Stimulated activated CD8-positive, alpha-beta memory T cell treated with anti-CD3 and anti-CD28 coated beads, Interleukin-7, amount 100 ng/mL, for 48 hours (primary cell): ENCODE measurements at regions not wholly inside any gene's neighbourhood (a gene's known extent, or its start where the extent isn't known, plus 50 kb on each side); places are given as distances from the start of the nearest gene placed in this dataset.

Experiments
- DNase-seq, 2 donors: peaks; one replicate each; pipeline ENCODE4 v3.0.0-alpha.2; 2020; ENCODE audit warnings: low read depth in 1 of 2; ENCODE audit errors: extremely low read depth in 1 of 2

DNA sequence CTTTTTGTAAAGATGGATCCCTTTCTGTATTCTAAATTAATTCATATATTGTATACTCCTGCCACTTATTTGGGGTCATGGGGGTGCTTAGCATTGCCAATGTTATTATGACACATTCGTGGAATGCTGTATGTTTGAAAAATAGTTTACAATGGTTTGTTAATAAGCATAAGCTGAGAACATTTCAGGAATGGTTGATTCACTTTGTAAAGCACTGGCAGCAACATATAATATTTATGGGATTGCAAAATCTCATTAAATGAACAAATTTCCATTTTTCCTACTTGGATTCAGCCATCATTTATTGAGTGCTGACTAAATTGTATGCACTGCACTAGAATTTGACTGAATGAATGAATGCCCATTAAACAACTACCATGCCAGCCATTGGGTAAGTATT lies 215.2 kb upstream of the KLF4 start:
- no peak for DNase-seq

DNA sequence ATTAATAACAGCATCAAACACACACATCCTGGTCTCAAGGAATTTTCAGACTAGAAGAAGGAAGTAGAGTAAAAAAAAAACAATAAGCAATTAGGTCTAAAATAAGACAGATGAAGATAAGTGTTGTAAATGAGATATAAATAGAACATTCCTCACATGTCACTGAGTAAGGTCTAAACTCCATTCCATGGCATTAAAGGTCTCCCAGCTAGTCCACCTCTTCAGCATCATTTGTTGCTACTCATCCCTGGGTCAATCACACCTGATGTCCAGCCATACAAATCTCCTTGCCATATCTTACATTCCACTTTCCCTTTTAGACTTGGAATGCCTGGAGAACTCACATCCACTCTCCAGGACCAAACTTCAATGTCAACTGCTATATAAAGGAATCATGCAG lies 214.1 kb upstream of the KLF4 start:
- no peak for DNase-seq

DNA sequence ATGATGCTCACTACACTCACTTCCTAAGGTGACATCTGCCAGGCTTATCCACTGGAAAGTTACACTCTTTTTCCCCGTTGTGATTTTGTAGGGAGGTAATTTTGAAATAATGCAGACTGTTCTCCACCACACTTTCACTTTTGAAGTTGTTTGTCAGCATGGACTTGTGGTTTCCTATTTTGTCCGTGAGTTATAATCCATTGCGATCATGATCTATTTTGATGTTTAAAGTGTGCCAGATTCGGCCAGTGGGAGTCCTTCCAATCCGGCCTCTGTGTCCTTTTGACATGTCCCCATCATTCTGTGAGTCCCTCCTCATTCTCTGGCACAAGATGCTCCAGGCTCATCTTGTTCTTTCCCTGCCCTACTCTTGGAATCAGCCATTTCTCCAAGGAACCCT lies 211.3 kb upstream of the KLF4 start:
- no peak for DNase-seq

DNA sequence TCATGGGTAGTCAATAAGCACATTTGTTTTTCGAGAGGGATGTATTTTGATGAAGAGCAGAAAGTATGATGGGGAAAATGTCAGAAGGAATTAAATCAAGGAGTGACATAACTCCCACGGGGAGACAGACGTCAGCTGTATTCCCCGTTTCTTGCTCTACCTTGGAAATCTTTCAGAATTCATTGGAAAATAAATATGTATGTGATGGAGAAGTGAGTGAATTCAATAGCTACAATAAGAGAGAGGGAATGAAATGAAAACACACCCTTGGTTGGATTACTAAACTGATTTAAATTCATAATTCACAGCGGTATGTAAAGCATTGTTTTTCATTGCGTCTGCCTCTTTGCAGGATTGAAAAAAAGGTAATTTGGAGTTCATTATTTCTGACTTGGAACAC lies 209.7 kb upstream of the KLF4 start:
- no peak for DNase-seq

DNA sequence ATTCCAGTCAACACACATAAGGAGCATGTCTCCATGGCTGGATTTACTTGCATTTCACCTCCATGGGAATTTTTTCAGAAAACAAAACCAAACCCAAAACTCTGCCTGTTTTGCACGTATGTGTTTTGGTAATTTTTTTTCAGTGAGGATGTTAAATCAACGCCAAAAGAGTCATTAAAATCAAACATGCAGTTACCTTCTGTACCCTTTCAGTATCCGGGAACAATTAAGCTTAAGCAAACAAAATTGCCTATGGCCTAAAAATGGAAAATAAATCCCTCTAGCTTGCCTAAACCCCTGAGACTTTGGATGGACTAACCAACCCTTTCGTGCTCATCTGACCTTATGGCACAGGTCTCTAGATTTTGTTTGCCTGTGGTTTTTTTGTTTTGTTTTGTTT lies 209.2 kb upstream of the KLF4 start:
- DNase-seq = no peak

DNA sequence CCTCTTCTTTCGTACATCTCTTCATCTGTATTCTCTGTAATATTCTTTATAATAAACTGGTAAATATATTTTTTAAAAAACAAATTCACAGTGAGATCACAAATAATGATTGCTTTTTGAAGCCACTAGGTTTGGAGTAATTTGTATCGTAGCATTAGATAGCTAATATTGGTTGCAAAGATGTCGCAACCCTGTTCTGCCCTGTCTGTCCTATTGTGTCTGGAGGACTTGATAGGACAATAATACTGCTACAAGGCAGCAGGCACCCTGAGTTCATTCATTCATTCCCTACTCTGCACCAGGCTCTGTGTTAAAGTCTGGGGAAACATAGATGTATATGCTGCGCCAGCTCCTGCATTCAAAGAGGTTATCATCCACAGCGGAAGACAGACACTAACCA lies 206.7 kb upstream of the KLF4 start:
- no peak for DNase-seq

DNA sequence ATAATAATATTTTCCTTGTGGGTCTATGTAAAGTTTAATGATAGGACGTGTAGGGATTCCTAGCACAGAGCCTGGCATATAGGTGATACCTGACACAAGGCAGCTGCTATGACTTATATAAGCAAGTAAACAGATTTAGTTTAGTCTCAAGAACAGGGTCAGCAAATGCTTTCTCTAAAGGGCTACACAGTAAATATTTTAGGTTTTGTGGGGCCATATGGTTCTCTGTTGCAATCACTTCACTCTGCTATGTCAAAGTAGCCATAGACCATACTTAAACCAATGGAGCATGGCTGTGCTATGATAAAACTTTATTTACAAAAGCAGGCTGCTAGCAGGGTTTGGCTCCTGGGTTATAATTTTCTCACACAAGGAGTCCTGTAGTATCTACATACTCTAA lies 204.8 kb upstream of the KLF4 start:
- DNase-seq = no peak

DNA sequence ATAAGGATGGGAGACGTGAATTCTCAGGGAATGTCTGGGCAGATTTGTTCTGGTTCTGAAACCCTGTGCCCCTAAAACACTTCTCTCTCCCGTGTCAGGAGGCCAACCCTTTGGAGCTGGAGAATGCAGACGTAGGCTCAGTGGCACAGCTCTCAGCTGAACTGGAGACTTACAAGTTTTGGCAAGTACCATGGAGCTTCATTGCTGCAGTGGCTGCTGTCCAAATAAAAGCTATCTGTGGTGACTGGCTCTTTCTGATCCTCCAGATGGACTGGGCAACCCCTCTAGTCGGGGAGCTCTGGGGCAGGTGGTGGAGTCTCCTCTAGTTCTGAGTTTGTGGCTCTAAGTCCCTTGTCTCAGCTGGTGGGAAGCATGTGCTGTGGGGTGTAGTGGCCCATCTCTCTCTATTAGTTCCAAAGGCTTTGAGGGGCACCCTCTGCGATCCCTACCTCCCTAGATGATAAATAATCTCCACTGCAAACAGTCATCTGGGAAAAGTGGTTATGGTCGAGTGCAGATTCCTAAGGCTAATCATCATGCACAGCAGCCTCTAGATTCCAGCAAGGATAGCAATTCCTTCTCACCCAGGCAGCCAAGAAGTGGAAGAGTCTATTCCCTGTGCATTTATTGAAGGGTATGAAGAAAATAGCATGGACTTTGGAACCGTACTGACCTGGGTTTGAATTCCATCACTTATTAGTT lies 204.2 kb upstream of the KLF4 start:
- DNase-seq = no peak

GRCh38 chr9:107691664-107692063 lies 202.1 kb upstream of the KLF4 start:
- no peak for DNase-seq

DNA sequence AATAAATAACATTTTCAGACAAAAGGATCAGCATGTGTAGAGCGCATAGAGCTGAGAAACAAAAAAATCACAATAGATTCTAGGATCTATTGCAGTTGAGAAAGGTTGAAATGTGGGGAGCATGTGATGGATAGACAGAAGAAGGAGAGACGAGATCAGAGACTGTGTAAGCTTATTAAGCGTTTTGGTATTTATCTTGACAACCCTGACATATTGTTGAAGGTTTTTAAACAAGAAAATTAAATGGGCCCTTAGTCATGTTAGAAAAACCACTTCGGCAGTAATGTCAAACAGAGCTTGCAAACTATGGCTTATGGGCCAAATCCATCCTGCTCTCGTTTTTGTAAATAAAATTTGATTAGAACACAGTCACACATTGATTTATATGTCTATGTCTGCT lies 200.5 kb upstream of the KLF4 start:
- no peak for DNase-seq

DNA sequence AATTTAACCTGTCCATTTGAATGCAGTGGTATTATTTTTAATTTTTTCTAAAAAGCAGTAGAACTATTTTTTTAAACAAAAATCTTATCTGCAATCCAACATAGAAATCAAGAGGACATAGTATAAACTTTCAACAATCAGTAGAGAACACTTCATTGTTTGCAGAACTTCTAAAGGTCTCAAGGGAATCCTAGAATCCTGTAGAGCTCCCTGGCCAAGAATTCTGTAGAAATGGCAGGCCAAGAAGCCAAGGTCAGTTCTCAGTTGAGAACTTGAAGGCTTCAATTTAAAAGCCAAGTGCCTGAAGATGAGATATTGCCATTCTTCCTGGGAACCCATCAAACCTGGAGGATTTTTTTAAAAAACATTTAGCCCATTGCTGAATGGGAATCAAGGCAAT lies 199.2 kb upstream of the KLF4 start:
- DNase-seq = no peak

DNA sequence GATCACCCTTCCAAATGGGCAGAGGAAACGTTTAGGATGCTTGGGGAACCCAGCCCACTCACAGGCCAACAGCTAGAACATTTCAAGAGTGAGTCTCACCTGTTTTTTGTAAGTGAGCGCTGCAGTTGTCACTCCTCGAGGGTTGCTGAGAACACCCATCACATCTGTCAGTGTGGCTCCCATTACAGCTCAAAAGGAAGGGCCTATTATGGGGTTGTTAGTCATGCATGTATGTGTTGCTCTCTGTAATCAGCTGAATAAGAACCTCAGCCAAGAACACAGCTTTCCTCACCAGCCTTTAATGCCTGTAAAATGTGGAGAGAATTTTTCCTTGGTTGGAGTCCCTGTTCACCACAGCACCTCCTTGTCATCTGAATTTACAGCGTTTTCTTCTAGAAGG lies 196.3 kb upstream of the KLF4 start:
- no peak for DNase-seq

DNA sequence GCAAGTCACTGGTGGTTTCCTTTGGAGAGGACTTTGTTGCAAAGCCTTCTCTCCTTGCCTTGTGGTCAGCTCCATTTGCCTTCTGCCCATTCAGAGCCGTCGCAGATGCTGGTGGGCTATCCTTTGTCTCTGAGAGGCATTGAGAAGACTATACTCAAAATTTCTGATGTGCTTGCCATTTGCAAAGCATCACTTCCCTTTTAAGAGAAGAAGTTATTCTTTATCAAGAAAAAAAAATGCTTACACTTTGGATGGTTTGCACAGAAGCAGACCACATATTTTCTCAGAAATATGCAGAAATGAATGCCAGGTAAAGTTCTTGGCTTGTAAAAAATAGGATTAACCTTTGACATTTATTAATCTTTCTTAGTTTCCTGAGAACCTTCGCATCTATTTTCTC lies 195.8 kb upstream of the KLF4 start:
- no peak for DNase-seq

GRCh38 chr9:107684224-107684623 lies 194.7 kb upstream of the KLF4 start:
- DNase-seq = no peak

- DNase-seq = no peak
Observed at GRCh38 chr9:107683566-107683965, 194.0 kb upstream of the KLF4 start.

GRCh38 chr9:107681988-107682387 lies 192.4 kb upstream of the KLF4 start:
- DNase-seq = no peak

DNA sequence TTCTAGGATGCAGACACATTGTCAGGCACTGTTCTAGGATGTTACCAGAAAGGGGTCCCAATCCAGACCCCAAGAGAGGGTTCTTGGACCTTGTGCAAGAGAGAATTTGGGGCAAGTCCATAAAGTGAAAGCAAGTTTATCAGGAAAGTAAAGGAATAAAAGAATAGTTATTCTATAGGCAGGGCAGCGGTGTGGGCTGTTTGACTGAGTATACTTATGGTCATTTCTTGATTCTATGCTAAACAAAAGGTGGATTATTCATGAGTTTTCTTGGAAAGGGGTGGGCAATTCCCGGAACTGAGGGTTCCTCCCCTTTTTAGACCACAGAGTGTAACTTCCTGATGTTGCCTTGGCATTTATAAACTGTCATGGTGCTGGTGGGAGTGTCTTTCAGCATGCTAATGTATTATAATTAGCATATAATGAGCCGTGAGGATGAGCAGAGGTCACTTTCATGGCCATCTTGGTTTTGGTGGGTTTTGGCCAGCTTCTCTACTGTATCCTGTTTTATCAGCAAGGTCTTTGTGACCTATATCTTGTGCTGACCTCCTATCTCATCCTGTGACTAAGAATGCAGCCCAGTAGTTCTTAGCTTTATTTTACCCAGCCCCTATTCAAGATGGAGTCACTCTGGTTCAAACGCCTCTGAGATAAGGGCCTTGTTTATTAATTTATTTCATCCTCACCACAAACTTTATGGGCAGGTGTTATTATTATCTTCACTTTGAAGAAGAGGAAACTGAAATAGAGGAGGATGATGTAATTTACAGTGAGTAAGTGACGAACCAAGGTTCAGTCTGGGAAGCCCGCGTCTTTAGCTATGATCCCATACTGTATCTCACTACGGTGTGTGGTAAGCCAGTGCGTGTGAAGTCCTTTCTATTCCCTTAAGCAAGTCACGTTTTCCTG lies 186.0 kb upstream of the KLF4 start:
- DNase-seq = no peak

DNA sequence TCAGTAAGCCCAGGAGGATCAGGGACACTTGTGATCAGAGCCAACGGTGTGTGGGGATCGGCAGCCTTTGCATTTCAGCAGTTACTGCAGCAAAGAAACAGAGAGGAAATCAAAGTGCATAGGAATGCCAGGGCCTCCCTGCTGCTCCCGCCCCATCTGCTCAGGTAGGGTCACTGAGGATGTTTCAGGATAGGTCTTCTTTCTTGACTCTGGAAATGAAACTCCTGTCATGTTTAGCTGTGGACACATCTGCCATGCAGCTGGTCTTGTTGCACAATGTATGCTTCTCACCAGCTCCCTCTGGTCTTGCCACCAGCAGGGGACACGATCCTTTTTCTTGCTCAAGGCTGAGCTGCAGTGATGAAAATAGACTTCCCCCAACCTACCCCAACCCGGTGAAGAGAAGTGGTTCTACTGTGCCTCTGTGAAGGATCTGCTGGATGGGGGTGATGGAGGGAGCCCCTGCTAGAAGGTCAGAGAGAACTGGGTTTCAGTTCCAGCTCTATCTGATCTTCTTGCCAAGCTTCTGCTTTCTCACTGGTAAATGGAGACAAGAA lies 185.2 kb upstream of the KLF4 start:
- no peak for DNase-seq

DNA sequence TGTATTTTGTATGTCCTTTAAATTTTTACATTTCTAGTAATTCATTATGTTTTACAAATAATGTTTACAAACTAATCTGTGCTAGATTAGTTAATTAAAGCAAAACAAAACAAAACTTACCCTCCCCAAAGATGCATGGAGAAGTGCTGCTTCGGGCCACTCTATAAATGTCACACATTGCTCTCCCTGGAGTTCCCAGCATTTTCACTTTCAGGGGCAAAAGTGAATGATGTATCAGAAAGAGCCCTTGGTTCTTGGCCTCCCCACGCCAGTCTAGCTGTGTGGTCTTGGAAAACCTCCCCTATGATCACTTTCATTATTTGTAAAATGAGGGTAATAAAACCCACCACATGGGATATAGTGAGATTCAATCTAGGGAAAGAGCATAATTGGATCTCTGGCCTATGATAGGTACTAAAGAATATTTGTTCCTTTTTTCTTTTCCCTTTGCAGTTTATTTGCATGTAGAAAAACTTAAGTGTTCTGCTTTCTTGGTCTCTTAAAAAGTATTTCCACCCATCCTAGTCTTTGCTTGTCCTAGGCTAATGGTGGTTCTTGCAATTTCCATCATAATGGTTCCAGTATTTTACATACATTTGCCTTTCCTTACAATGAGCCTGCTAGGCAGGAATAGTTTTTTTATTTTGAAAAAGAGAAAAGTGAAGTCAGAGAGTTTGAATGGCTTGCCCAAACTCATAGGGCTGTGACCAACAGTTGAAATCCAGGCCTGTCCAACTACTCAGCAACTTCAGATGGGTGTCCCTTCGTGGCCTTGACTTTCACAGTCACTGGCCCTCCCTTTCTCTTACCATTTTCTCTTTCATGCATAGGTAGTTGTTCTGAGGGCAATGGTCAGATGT lies 184.5 kb upstream of the KLF4 start:
- no peak for DNase-seq

- DNase-seq = no peak
Observed at GRCh38 chr9:107671588-107671987, 182.0 kb upstream of the KLF4 start.

- DNase-seq = no peak
Observed at GRCh38 chr9:107669422-107669821, 179.9 kb upstream of the KLF4 start.
